Activated CD8-positive, alpha-beta T cell treated with anti-CD3 and anti-CD28 coated beads for 36 hours (primary cell): ENCODE measurements at regions not wholly inside any gene's neighbourhood (a gene's known extent, or its start where the extent isn't known, plus 50 kb on each side); places are given as distances from the start of the nearest gene placed in this dataset.

Experiments used
- ATAC-seq: fragments of 200-7000 bp; cut with Tn5 transposase; one replicate; pipeline ENCODE4 v1.10.0; 2021; ENCODE audit warnings: mild to moderate bottlenecking, moderate library complexity
- CTCF ChIA-PET: fragments of 350-600 bp; sonication (Branson Sonifier 250); formaldehyde crosslinking; loops from one replicate; lab custom pipeline; 2021; ENCODE audit warnings: antibody characterized with exemption; lab: Charles Lee
- POLR2A ChIA-PET: fragments of 350-600 bp; sonication (Branson Sonifier 250); formaldehyde crosslinking; loops from one replicate; lab custom pipeline; 2021; ENCODE audit warnings: antibody characterized with exemption; lab: Charles Lee
- DNase-seq: peaks from one replicate; pipeline ENCODE4 v3.0.0-alpha.2; 2020
- H3K27ac Mint-ChIP-seq: one replicate; pipeline ENCODE4 v1.8.0; 2021; ENCODE audit warnings: mild to moderate bottlenecking, mixed read lengths
- H3K27me3 Mint-ChIP-seq: one replicate; pipeline ENCODE4 v1.8.0; 2021; ENCODE audit warnings: mixed read lengths
- H3K36me3 Mint-ChIP-seq: one replicate; pipeline ENCODE4 v1.8.0; 2021; ENCODE audit warnings: low read depth, mixed read lengths
- H3K4me1 Mint-ChIP-seq: one replicate; pipeline ENCODE4 v1.8.0; 2021; ENCODE audit warnings: low read depth, mixed read lengths
- H3K4me3 Mint-ChIP-seq: one replicate; pipeline ENCODE4 v1.8.0; 2021; ENCODE audit warnings: mild to moderate bottlenecking, moderate library complexity, mixed read lengths
- H3K9me3 Mint-ChIP-seq: one replicate; pipeline ENCODE4 v1.8.0; 2021; ENCODE audit warnings: mixed read lengths
- CTCF ChIP-seq: fragments of 200-600 bp; IDR thresholded peaks from one replicate; pipeline ENCODE4 v1.8.0; 2022; ENCODE audit warnings: antibody characterized with exemption, mild to moderate bottlenecking
- intact Hi-C: fragments of 100-400 bp; cut with micrococcal nuclease; formaldehyde crosslinking; loops from one replicate; pipeline ENCODE4 v1.10.0; 2022

- ChIA-PET POLR2A (no interaction called here), CTCF (interaction anchor here (1.2 kb wide), 1 partner anchor 10 kb away, joined by 3 read pairs; no protein-coding TSS in a partner anchor)
- peaks cover 2% of the 10 kb centered on the region for H3K4me1 Mint-ChIP-seq
- H3K4me3 Mint-ChIP-seq: no peak overlapping the region
- H3K27ac Mint-ChIP-seq: no peak overlapping the region
- intact Hi-C loops: no loop called here
- no peaks in the 10 kb centered on the region for H3K9me3 Mint-ChIP-seq
- no peaks in the 10 kb centered on the region for H3K36me3 Mint-ChIP-seq
- no peak for TF ChIP-seq CTCF
- ATAC-seq (no peak), DNase-seq (no peak)
- H3K27me3 Mint-ChIP-seq: no peaks in the 10 kb centered on the region
These were observed 133.6 kb downstream of the TMEM26 start for GRCh38 chr10:61319386-61320256.

DNA sequence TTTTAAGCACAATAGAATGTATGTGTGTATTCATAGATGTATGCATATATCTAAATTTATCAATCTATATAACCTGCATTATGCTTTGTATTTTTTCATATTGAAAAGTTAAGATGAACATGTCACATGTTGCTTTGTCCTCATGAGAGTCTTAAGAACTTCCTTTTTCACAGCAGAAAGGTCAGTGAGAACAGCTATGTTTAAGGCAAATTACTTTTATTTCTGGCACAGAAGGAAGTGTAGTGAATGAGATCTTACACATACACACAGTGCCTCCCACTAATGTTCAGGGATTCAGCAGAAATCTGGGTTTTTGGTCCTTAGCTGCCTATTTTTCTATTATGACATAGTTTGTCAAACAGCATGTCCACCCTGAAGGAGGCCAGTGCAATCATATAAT is 134.8 kb downstream of the TMEM26 start:
- CTCF ChIA-PET: no interaction called here
- Mint-ChIP-seq H3K4me1 (peaks cover 11% of the 10 kb centered on the region), H3K27me3 (no peaks in the 10 kb centered on the region), H3K36me3 (no peaks in the 10 kb centered on the region), H3K4me3 (no peak overlapping the region), H3K9me3 (no peaks in the 10 kb centered on the region), H3K27ac (no peak overlapping the region)
- no peak for DNase-seq
- TF ChIP-seq CTCF: no peak
- POLR2A ChIA-PET: no interaction called here
- no peak for ATAC-seq
- intact Hi-C loops: no loop called here

DNA sequence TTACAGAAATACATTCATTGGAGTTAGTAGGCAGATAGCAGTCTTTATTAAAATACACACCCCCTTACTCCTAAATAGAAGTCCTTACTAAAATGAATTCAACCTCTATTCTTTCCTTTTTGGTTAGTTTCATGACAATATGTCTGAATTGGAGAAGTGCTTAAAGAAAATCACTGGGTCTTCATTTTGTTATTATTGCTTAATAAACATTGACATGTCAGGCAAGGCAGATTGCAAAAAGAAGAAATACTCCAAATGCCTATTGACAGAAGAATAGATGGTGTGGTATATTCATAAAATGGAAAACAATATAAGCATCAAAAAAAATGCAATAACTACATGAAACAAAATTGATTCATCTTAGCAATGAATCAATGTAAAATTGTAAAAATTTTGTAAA is 135.5 kb downstream of the TMEM26 start:
- CTCF ChIA-PET: no interaction called here
- H3K27me3 Mint-ChIP-seq: no peaks in the 10 kb centered on the region

DNA sequence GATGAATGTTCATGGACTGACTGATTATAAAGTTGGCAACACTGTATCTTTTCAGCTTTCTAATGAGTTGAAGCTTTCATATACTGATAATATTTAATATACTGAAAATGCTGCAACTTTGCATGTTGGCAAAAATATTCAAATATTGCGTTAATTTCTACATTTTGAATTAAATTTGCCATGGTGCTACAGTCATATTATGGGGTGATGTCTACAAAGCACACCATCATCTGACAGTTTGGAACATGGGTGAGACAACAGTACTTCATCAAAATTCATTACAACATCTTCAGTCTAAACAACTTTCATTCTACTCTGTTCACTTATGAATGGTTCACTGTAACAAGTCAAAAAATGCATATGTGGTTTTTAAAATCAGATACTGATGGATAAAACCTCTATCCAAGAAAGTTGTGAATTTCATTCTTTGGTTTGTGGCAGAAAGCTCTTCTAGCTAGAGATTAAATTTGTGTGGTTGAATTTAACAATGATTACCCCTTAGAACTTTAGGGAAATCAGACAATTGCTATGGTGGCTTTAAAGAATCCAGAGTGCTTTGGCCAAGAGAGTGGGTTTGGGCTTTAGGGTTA is 136.4 kb downstream of the TMEM26 start:
- H3K9me3 Mint-ChIP-seq: no peaks in the 10 kb centered on the region

More for the DNA sequence above, 135.5 kb downstream of the TMEM26 start:
- no peak for TF ChIP-seq CTCF
- intact Hi-C loops: no loop called here
- H3K36me3 Mint-ChIP-seq: no peaks in the 10 kb centered on the region
- H3K4me3 Mint-ChIP-seq: no peak overlapping the region
- DNase-seq (no peak), ATAC-seq (no peak)
- POLR2A ChIA-PET: no interaction called here
- H3K4me1 Mint-ChIP-seq: peaks cover 14% of the 10 kb centered on the region
- H3K9me3 Mint-ChIP-seq: no peaks in the 10 kb centered on the region
- H3K27ac Mint-ChIP-seq: no peak overlapping the region

More for the DNA sequence above, 136.4 kb downstream of the TMEM26 start:
- Mint-ChIP-seq H3K36me3 (no peaks in the 10 kb centered on the region), H3K27ac (no peak overlapping the region), H3K4me1 (peaks cover 14% of the 10 kb centered on the region), H3K4me3 (no peak overlapping the region), H3K27me3 (no peaks in the 10 kb centered on the region)
- intact Hi-C loops: no loop called here
- ATAC-seq: no peak
- no peak for TF ChIP-seq CTCF
- POLR2A ChIA-PET: no interaction called here
- CTCF ChIA-PET: interaction anchor here (1.0 to 1.5 kb wide), 2 partner anchors 31 to 176 kb away, joined by 3 to 5 read pairs; no protein-coding TSS in a partner anchor
- DNase-seq: no peak
